Smooth muscle cell (in vitro differentiated cells): ENCODE measurements at regions not wholly inside any gene's neighbourhood (a gene's known extent, or its start where the extent isn't known, plus 50 kb on each side); places are given as distances from the start of the nearest gene placed in this dataset.

Experiments used
- DNase-seq: peaks from one replicate; lab custom pipeline; 2025; ENCODE audit not compliant: unreplicated experiment; lab: John Stamatoyannopoulos, UW
- H2AFZ ChIP-seq: fragments of 200-600 bp; sonication (generic); 2 replicates; pipeline ENCODE4 v1.6.0; 2016; ENCODE audit warnings: antibody characterized with exemption, low read depth, mild to moderate bottlenecking
- H3F3A ChIP-seq: fragments of 200-600 bp; sonication (generic); 2 replicates; pipeline ENCODE4 v1.6.0; 2017; ENCODE audit warnings: antibody characterized with exemption, low read depth
- H3K27ac ChIP-seq: fragments of 200-600 bp; sonication (generic); 2 replicates; pipeline ENCODE4 v1.5.1; 2016; ENCODE audit warnings: low read depth, mild to moderate bottlenecking
- H3K27me3 ChIP-seq: fragments of 200-600 bp; sonication (generic); 2 replicates; pipeline ENCODE4 v1.6.1; 2016; ENCODE audit warnings: low read depth, mild to moderate bottlenecking
- H3K36me3 ChIP-seq: fragments of 200-600 bp; sonication (generic); 2 replicates; pipeline ENCODE4 v1.5.1; 2016; ENCODE audit warnings: low read depth
- H3K4me1 ChIP-seq: fragments of 200-600 bp; sonication (generic); 2 replicates; pipeline ENCODE4 v1.5.1; 2016; ENCODE audit warnings: low read depth
- H3K4me2 ChIP-seq: fragments of 200-600 bp; sonication (generic); 2 replicates; pipeline ENCODE4 v1.6.0; 2016; ENCODE audit warnings: mild to moderate bottlenecking
- H3K4me3 ChIP-seq: fragments of 200-600 bp; sonication (generic); 2 replicates; pipeline ENCODE4 v1.5.1; 2016; ENCODE audit warnings: mild to moderate bottlenecking
- H3K79me2 ChIP-seq: fragments of 200-600 bp; sonication (generic); 2 replicates; pipeline ENCODE4 v1.6.0; 2016; ENCODE audit warnings: low read depth, mild to moderate bottlenecking
- H3K9ac ChIP-seq: fragments of 200-600 bp; sonication (generic); 2 replicates; pipeline ENCODE4 v1.6.0; 2016; ENCODE audit warnings: low read depth
- H3K9me3 ChIP-seq: fragments of 200-600 bp; sonication (generic); replicated peaks from 2 replicates; pipeline ENCODE4 v1.5.1; 2016; ENCODE audit warnings: low read depth
- H4K20me1 ChIP-seq: fragments of 200-600 bp; sonication (generic); 2 replicates; pipeline ENCODE4 v1.6.0; 2016; ENCODE audit warnings: low read depth
- CTCF ChIP-seq: fragments of 200-600 bp; sonication (generic); IDR thresholded peaks from 2 replicates; pipeline ENCODE4 v1.5.1; 2017; ENCODE audit warnings: borderline replicate concordance, mild to moderate bottlenecking, antibody characterized with exemption; ENCODE audit not compliant: insufficient read depth, poor library complexity, severe bottlenecking
- WGBS: methylation state at CpG from one replicate; pipeline ENCODE4 v1.1.7; 2016; ENCODE audit warnings: low lambda C conversion rate; 5-methylcytosine and 5-hydroxymethylcytosine counted together

- no peaks in the 10 kb centered on the region for H3K36me3 ChIP-seq
- no peak overlapping the region for H3K4me2 ChIP-seq
- no peak overlapping the region for H3K4me3 ChIP-seq
- no peak overlapping the region for H3K9ac ChIP-seq
- H2AFZ ChIP-seq = no peak overlapping the region
- no peaks in the 10 kb centered on the region for H3F3A ChIP-seq
- H4K20me1 ChIP-seq = no peaks in the 10 kb centered on the region
- no peak for TF ChIP-seq CTCF
- H3K79me2 ChIP-seq = no peaks in the 10 kb centered on the region
- WGBS = 67% methylated on average over 11 of the region's 11 CpGs
- no peaks in the 10 kb centered on the region for H3K4me1 ChIP-seq
- H3K9me3 ChIP-seq = no peaks in the 10 kb centered on the region
- H3K27me3 ChIP-seq = no peaks in the 10 kb centered on the region
- H3K27ac ChIP-seq = no peak overlapping the region
- DNase-seq = no peak
Measured at GRCh38 chr9:134263596-134263995, 62.7 kb upstream of the RXRA start.

GRCh38 chr9:134264169-134264568 lies 62.1 kb upstream of the RXRA start:
- Histone ChIP-seq H3F3A (no peaks in the 10 kb centered on the region), H3K27me3 (no peaks in the 10 kb centered on the region), H3K36me3 (no peaks in the 10 kb centered on the region), H3K9me3 (no peaks in the 10 kb centered on the region), H3K4me2 (no peak overlapping the region), H3K79me2 (no peaks in the 10 kb centered on the region), H3K4me1 (no peaks in the 10 kb centered on the region), H3K27ac (no peak overlapping the region), H3K9ac (no peak overlapping the region), H3K4me3 (no peak overlapping the region), H2AFZ (no peak overlapping the region), H4K20me1 (no peaks in the 10 kb centered on the region)
- no peak for TF ChIP-seq CTCF
- WGBS = 89% methylated on average over 11 of the region's 11 CpGs
- DNase-seq = no peak

- Histone ChIP-seq H3K9ac (no peak overlapping the region), H4K20me1 (no peaks in the 10 kb centered on the region), H3F3A (no peaks in the 10 kb centered on the region), H3K4me2 (no peak overlapping the region), H3K27ac (no peak overlapping the region), H3K4me3 (no peak overlapping the region), H3K4me1 (no peaks in the 10 kb centered on the region), H3K79me2 (no peaks in the 10 kb centered on the region), H3K27me3 (no peaks in the 10 kb centered on the region), H3K36me3 (no peaks in the 10 kb centered on the region), H3K9me3 (no peaks in the 10 kb centered on the region), H2AFZ (no peak overlapping the region)
- DNase-seq = no peak
- WGBS = 82% methylated on average over 7 of the region's 7 CpGs
- no peak for TF ChIP-seq CTCF
Measured at GRCh38 chr9:134265078-134265477, 61.2 kb upstream of the RXRA start.

GRCh38 chr9:134266418-134266817 lies 59.8 kb upstream of the RXRA start:
- H3K27me3 ChIP-seq = no peaks in the 10 kb centered on the region
- WGBS = 82% methylated on average over 2 of the region's 2 CpGs
- no peak for TF ChIP-seq CTCF

More at GRCh38 chr9:134266418-134266817, 59.8 kb upstream of the RXRA start:
- no peaks in the 10 kb centered on the region for H4K20me1 ChIP-seq
- no peaks in the 10 kb centered on the region for H3K9me3 ChIP-seq
- no peak overlapping the region for H2AFZ ChIP-seq
- no peak overlapping the region for H3K27ac ChIP-seq
- H3F3A ChIP-seq = no peaks in the 10 kb centered on the region
- H3K79me2 ChIP-seq = no peaks in the 10 kb centered on the region
- H3K4me1 ChIP-seq = no peaks in the 10 kb centered on the region
- H3K9ac ChIP-seq = no peak overlapping the region
- no peaks in the 10 kb centered on the region for H3K36me3 ChIP-seq
- H3K4me3 ChIP-seq = no peak overlapping the region
- no peak overlapping the region for H3K4me2 ChIP-seq
- DNase-seq = no peak
